ENCODE measurements at regions not wholly inside any gene's neighbourhood (a gene's known extent, or its start where the extent isn't known, plus 50 kb on each side); places are given as distances from the start of the nearest gene placed in this dataset.

- TF ChIP-seq POLR2A (IDR thresholded peaks at IDR 0.05): no peak
- TF ChIP-seq CTCF (IDR thresholded peaks at IDR 0.05): no peak
- no peak for TF ChIP-seq POLR2AphosphoS5 (IDR thresholded peaks at IDR 0.05)
- no peak for TF ChIP-seq EP300 (IDR thresholded peaks at IDR 0.05)
These were observed 66.2 kb upstream of the RNPC3 start for GRCh38 chr1:103459346-103459745.

Data from sigmoid colon (tissue), 4 donors.